H9 (cell line): ENCODE measurements at regions not wholly inside any gene's neighbourhood (a gene's known extent, or its start where the extent isn't known, plus 50 kb on each side); places are given as distances from the start of the nearest gene placed in this dataset.

Source experiments
- DNase-seq: peaks from one replicate; pipeline ENCODE4 v3.0.0-alpha.2; 2017
- H2AFZ ChIP-seq: one replicate; pipeline ENCODE4 v1.6.1; 2013; ENCODE audit warnings: mild to moderate bottlenecking, low read length, control low read depth, moderate library complexity
- H2AK5ac ChIP-seq: 2 replicates; pipeline ENCODE4 v1.6.1; 2013; ENCODE audit warnings: low read length, control low read depth, mixed read lengths; ENCODE audit not compliant: insufficient read length
- H2BK120ac ChIP-seq: one replicate; pipeline ENCODE4 v1.6.1; 2013; ENCODE audit warnings: low read depth, mild to moderate bottlenecking, low read length, control low read depth, inconsistent platforms; ENCODE audit not compliant: poor library complexity, severe bottlenecking
- H2BK12ac ChIP-seq: 2 replicates; pipeline ENCODE4 v1.6.1; 2013; ENCODE audit warnings: low read length, control low read depth, mixed read lengths, low read depth; ENCODE audit not compliant: insufficient read length
- H2BK15ac ChIP-seq: 2 replicates; pipeline ENCODE4 v1.6.1; 2013; ENCODE audit warnings: low read depth, low read length, control low read depth
- H2BK20ac ChIP-seq: one replicate; pipeline ENCODE4 v1.6.1; 2013; ENCODE audit warnings: low read depth, mild to moderate bottlenecking, low read length, control low read depth, inconsistent platforms; ENCODE audit not compliant: poor library complexity, severe bottlenecking
- H2BK5ac ChIP-seq: 2 replicates; pipeline ENCODE4 v1.6.1; 2013; ENCODE audit warnings: low read length, control low read depth, mixed read lengths; ENCODE audit not compliant: insufficient read length
- H3K14ac ChIP-seq: 2 replicates; pipeline ENCODE4 v1.6.1; 2013; ENCODE audit warnings: low read length, control low read depth; ENCODE audit not compliant: insufficient read depth
- H3K18ac ChIP-seq: 2 replicates; pipeline ENCODE4 v1.6.1; 2013; ENCODE audit warnings: low read depth, mild to moderate bottlenecking, mixed read lengths, low read length, control low read depth; ENCODE audit not compliant: insufficient read length
- H3K23ac ChIP-seq: 2 replicates; pipeline ENCODE4 v1.6.1; 2013; ENCODE audit warnings: low read length, control low read depth, mixed read lengths, low read depth; ENCODE audit not compliant: insufficient read length
- H3K23me2 ChIP-seq: 2 replicates; pipeline ENCODE4 v1.6.1; 2013; ENCODE audit warnings: low read depth, mild to moderate bottlenecking, mixed read lengths, low read length, control low read depth; ENCODE audit not compliant: insufficient read length, poor library complexity, severe bottlenecking
- H3K27ac ChIP-seq: 2 replicates; pipeline ENCODE4 v1.5.1; 2013; ENCODE audit warnings: low read length, control low read depth, mixed read lengths, low read depth; ENCODE audit not compliant: insufficient read length
- H3K27me3 ChIP-seq: 2 replicates; pipeline ENCODE4 v1.6.1; 2013; ENCODE audit warnings: low read length, control low read depth, inconsistent platforms; ENCODE audit not compliant: insufficient read depth
- H3K4ac ChIP-seq: 2 replicates; pipeline ENCODE4 v1.6.1; 2013; ENCODE audit warnings: low read depth, mild to moderate bottlenecking, control low read depth, inconsistent platforms, low read length, moderate library complexity
- H3K4me1 ChIP-seq: 2 replicates; pipeline ENCODE4 v1.6.1; 2013; ENCODE audit warnings: low read length, control low read depth, inconsistent platforms; ENCODE audit not compliant: insufficient read depth
- H3K4me2 ChIP-seq: 2 replicates; pipeline ENCODE4 v1.6.1; 2013; ENCODE audit warnings: low read length, control low read depth, mixed read lengths; ENCODE audit not compliant: insufficient read length, insufficient read depth
- H3K56ac ChIP-seq: 2 replicates; pipeline ENCODE4 v1.6.1; 2013; ENCODE audit warnings: low read depth, mild to moderate bottlenecking, mixed read lengths, low read length, control low read depth; ENCODE audit not compliant: insufficient read length
- H3K79me1 ChIP-seq: 2 replicates; pipeline ENCODE4 v1.6.1; 2013; ENCODE audit warnings: low read depth, mild to moderate bottlenecking, moderate library complexity, low read length, control low read depth, inconsistent platforms; ENCODE audit not compliant: insufficient read depth, poor library complexity, severe bottlenecking
- H3K79me2 ChIP-seq: 2 replicates; pipeline ENCODE4 v1.6.1; 2013; ENCODE audit warnings: low read length, control low read depth, inconsistent platforms; ENCODE audit not compliant: insufficient read depth
- H3K9ac ChIP-seq: 2 replicates; pipeline ENCODE4 v1.6.1; 2013; ENCODE audit warnings: low read length, control low read depth, mixed read lengths; ENCODE audit not compliant: insufficient read length; ENCODE audit errors: extremely low read depth
- H3K9me3 ChIP-seq: one replicate; pipeline ENCODE4 v1.6.1; 2013; ENCODE audit warnings: low read depth, low read length, inconsistent platforms; ENCODE audit not compliant: control insufficient read depth
- H3T11ph ChIP-seq: one replicate; pipeline ENCODE4 v1.6.1; 2013; ENCODE audit warnings: mild to moderate bottlenecking, low read length, control low read depth, inconsistent platforms
- H4K20me1 ChIP-seq: one replicate; pipeline ENCODE4 v1.6.1; 2013; ENCODE audit not compliant: control insufficient read depth, insufficient read length, insufficient read depth
- H4K5ac ChIP-seq: 2 replicates; pipeline ENCODE4 v1.6.1; 2013; ENCODE audit warnings: low read depth, mild to moderate bottlenecking, mixed read lengths, low read length, control low read depth; ENCODE audit not compliant: insufficient read length
- H4K8ac ChIP-seq: replicated peaks from 2 replicates; pipeline ENCODE4 v1.6.1; 2013; ENCODE audit warnings: low read length, control low read depth, mixed read lengths, low read depth; ENCODE audit not compliant: insufficient read length
- H4K91ac ChIP-seq: 2 replicates; pipeline ENCODE4 v1.6.1; 2013; ENCODE audit warnings: low read depth, mild to moderate bottlenecking, moderate library complexity, mixed read lengths, low read length, control low read depth; ENCODE audit not compliant: insufficient read length
- H3K27ac Mint-ChIP-seq, 3 experiments: 2 replicates in 2 of 3; 3 replicates in 1 of 3; pipeline ENCODE4 v1.8.0; 2020 to 2021; ENCODE audit warnings: mixed read lengths in 3 of 3, mild to moderate bottlenecking in 1 of 3, moderate library complexity in 1 of 3
- H3K27me3 Mint-ChIP-seq: 2 replicates; pipeline ENCODE4 v1.8.0; 2021; ENCODE audit warnings: low read depth, mild to moderate bottlenecking, moderate library complexity, mixed read lengths
- H3K36me3 Mint-ChIP-seq, 3 experiments: 2 replicates in 2 of 3; 3 replicates in 1 of 3; pipeline ENCODE4 v1.8.0; 2020 to 2021; ENCODE audit warnings: low read depth in 3 of 3, mixed read lengths in 3 of 3; ENCODE audit not compliant: insufficient read depth in 1 of 3
- H3K4me1 Mint-ChIP-seq, 2 experiments: 2 replicates each; pipeline ENCODE4 v1.8.0; 2020; ENCODE audit warnings: mixed read lengths in 2 of 2
- H3K4me3 Mint-ChIP-seq, 2 experiments: 2 replicates in 1 of 2; 3 replicates in 1 of 2; pipeline ENCODE4 v1.8.0; 2020 to 2021; ENCODE audit warnings: mild to moderate bottlenecking in 2 of 2, mixed read lengths in 2 of 2, moderate library complexity in 1 of 2
- H3K9me3 Mint-ChIP-seq, 2 experiments: 2 replicates in 1 of 2; 3 replicates in 1 of 2; pipeline ENCODE4 v1.8.0; 2020; ENCODE audit warnings: mild to moderate bottlenecking in 2 of 2, mixed read lengths in 2 of 2, moderate library complexity in 1 of 2
- WGBS: extraction: QIAGEN DNeasy Blood & Tissue Kit; methylation state at CpG from one replicate; pipeline ENCODE4 v1.1.7; 2013; ENCODE audit warnings: missing lambda C conversion rate, low lambda C conversion rate, mixed read lengths; ENCODE audit not compliant: insufficient read length; ENCODE audit errors: extremely low coverage; 5-methylcytosine and 5-hydroxymethylcytosine counted together
- TF ChIP-seq, protein P1 (sequence below): fragments of 200-600 bp; sonication (generic); conservative IDR thresholded peaks from 3 replicates; pipeline ENCODE4 v1.8.0; 2021; ENCODE audit warnings: antibody characterized with exemption, mild to moderate bottlenecking

DNA sequence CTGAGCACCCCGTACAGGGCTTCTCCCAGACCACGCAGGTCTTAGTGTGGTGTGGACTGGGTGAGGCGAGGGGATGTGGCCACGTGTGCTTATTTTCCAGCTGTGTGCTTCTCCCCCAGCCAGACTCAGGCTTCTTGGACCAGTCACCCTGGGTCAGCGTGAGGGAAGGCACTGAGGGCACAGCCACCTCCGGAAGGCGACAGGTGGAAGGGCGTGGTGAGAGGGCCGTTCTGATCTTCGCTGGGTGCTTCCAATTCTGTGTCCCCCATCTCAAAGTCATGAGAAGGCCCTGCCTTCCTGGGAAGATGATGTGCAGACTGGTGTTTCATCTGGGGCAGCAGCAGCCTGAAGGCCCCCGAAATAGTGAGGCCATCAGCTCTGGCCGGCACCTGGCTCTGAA is 169.7 kb upstream of the MYCN start:
- H3K4me3 Mint-ChIP-seq = no peak overlapping the region
- Histone ChIP-seq H3K18ac (no peak overlapping the region), H3K23ac (no peak overlapping the region), H4K20me1 (no peaks in the 10 kb centered on the region), H3K27ac (no peak overlapping the region), H2BK5ac (no peak overlapping the region), H3K9me3 (no peaks in the 10 kb centered on the region), H3K79me1 (no peaks in the 10 kb centered on the region), H4K91ac (no peak overlapping the region), H3K4ac (no peak overlapping the region), H3K27me3 (no peaks in the 10 kb centered on the region), H2BK20ac (no peak overlapping the region), H2BK12ac (no peak overlapping the region), H3K23me2 (no peaks in the 10 kb centered on the region), H2BK15ac (no peak overlapping the region), H3K9ac (no peak overlapping the region), H2AK5ac (no peak overlapping the region), H3K14ac (no peak overlapping the region), H4K8ac (no peak overlapping the region), H3K4me2 (no peak overlapping the region), H2BK120ac (no peak overlapping the region), H4K5ac (no peak overlapping the region), H3K4me1 (no peaks in the 10 kb centered on the region; the same call in 1 of the 2 replicates), H2AFZ (no peak overlapping the region), H3K56ac (no peak overlapping the region), H3T11ph (no peak overlapping the region), H3K79me2 (no peaks in the 10 kb centered on the region)
- TF ChIP-seq, protein P1, sequence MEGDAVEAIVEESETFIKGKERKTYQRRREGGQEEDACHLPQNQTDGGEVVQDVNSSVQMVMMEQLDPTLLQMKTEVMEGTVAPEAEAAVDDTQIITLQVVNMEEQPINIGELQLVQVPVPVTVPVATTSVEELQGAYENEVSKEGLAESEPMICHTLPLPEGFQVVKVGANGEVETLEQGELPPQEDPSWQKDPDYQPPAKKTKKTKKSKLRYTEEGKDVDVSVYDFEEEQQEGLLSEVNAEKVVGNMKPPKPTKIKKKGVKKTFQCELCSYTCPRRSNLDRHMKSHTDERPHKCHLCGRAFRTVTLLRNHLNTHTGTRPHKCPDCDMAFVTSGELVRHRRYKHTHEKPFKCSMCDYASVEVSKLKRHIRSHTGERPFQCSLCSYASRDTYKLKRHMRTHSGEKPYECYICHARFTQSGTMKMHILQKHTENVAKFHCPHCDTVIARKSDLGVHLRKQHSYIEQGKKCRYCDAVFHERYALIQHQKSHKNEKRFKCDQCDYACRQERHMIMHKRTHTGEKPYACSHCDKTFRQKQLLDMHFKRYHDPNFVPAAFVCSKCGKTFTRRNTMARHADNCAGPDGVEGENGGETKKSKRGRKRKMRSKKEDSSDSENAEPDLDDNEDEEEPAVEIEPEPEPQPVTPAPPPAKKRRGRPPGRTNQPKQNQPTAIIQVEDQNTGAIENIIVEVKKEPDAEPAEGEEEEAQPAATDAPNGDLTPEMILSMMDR = no peak
- H3K36me3 Mint-ChIP-seq = no peaks in the 10 kb centered on the region
- no peak overlapping the region for H3K27ac Mint-ChIP-seq
- peaks cover 0 to 19% of the 10 kb centered on the region in 2 experiments; a peak in 3 of 4 replicates for H3K4me1 Mint-ChIP-seq
- whole genome bisulfite sequencing = no CpG with 5 or more reads among the region's 12 CpGs
- no peak for DNase-seq
- H3K9me3 Mint-ChIP-seq = no peaks in the 10 kb centered on the region; a peak in 1 of 5 replicates
- H3K27me3 Mint-ChIP-seq = no peaks in the 10 kb centered on the region; the same call in 1 of the 2 replicates
